HepG2 (cell line): ENCODE measurements at regions not wholly inside any gene's neighbourhood (a gene's known extent, or its start where the extent isn't known, plus 50 kb on each side); places are given as distances from the start of the nearest gene placed in this dataset.
A peak's percentile ranks its signal among the peaks of the same experiment; 100 is the strongest.

ENCODE experiments used
- ATAC-seq: fragments of 200-7000 bp; cut with Tn5 transposase; 3 replicates; pipeline ENCODE4 v1.9.1; 2020; ENCODE audit warnings: mild to moderate bottlenecking, moderate library complexity
- BruUV-seq: library from RNA; stranded (reverse); fragments of 400-500 nt; replicated peaks from 2 replicates; lab custom pipeline; 2021; lab: Mats Ljungman, UMichigan
- CTCF ChIA-PET: fragments of 300-600 bp; formaldehyde crosslinking; extraction: SDS; loops from one replicate; lab custom pipeline; 2021; ENCODE audit warnings: low total read pairs, inconsistent platforms, low intra/inter-chr PET ratio; lab: Yijun Ruan, JAX
- POLR2A ChIA-PET: fragments of 350-600 bp; sonication (Branson Sonifier 250); formaldehyde crosslinking; loops from one replicate; lab custom pipeline; 2020; ENCODE audit warnings: antibody characterized with exemption, inconsistent platforms; lab: Yijun Ruan, JAX
- DNase-seq: peaks from one replicate; pipeline ENCODE4 v3.0.0-alpha.2; 2015; ENCODE audit warnings: low spot score
- FAIRE-seq: peaks from 3 replicates; lab custom pipeline; 2011; peaks lifted over from hg19 to GRCh38; lab: Jason Lieb, UNC
- H2AFZ ChIP-seq: one replicate; pipeline ENCODE4 v1.6.1; 2011; ENCODE audit warnings: low read length, inconsistent platforms
- H3K27ac ChIP-seq: fragments of 300-600 bp; 3 replicates; pipeline ENCODE4 v1.8.0; 2011; ENCODE audit warnings: mixed run types, mild to moderate bottlenecking, mixed read lengths, low read length, inconsistent platforms; ENCODE audit not compliant: insufficient read depth; ENCODE audit errors: extremely low read length
- H3K27me3 ChIP-seq, 2 experiments: fragments of 200-600 bp in 1 of 2; 2 replicates in 1 of 2; 3 replicates in 1 of 2; pipeline versions ENCODE4 v1.6.0 to v1.8.0; 2011; ENCODE audit warnings: low read length in 2 of 2, mild to moderate bottlenecking in 2 of 2, moderate library complexity in 2 of 2, inconsistent platforms in 1 of 2; ENCODE audit not compliant: insufficient read depth in 2 of 2, control insufficient read depth in 1 of 2
- H3K36me3 ChIP-seq, 2 experiments: fragments of 200-600 bp in 1 of 2; replicated peaks in 1 of 2; 2 replicates in 1 of 2; 3 replicates in 1 of 2; pipeline versions ENCODE4 v1.5.1 to v1.8.0; 2011; ENCODE audit warnings: low read length in 2 of 2, inconsistent platforms in 1 of 2; ENCODE audit not compliant: insufficient read depth in 2 of 2, control insufficient read depth in 1 of 2
- H3K4me1 ChIP-seq: 2 replicates; pipeline ENCODE4 v1.5.1; 2012; ENCODE audit warnings: low read length, inconsistent platforms; ENCODE audit not compliant: insufficient read depth
- H3K4me2 ChIP-seq: 2 replicates; pipeline ENCODE4 v1.6.0; 2011; ENCODE audit warnings: low read depth, low read length, inconsistent platforms
- H3K4me3 ChIP-seq, 3 experiments: fragments of 200-600 bp in 1 of 3; sonication (generic), shearing (Covaris generic) in 1 of 3; replicated peaks in 1 of 3; 2 replicates each; pipeline ENCODE4 v1.5.1; 2011 to 2016; ENCODE audit warnings: low read length in 3 of 3, inconsistent platforms in 2 of 3, low read depth in 2 of 3, mild to moderate bottlenecking in 2 of 3, control low read depth in 1 of 3, mixed read lengths in 1 of 3; ENCODE audit not compliant: insufficient read depth in 1 of 3
- H3K79me2 ChIP-seq: one replicate; pipeline ENCODE4 v1.6.1; 2011; ENCODE audit warnings: low read length, inconsistent platforms; ENCODE audit not compliant: insufficient read depth
- H3K9ac ChIP-seq: 2 replicates; pipeline ENCODE4 v1.6.0; 2011; ENCODE audit warnings: mild to moderate bottlenecking, low read depth, low read length, inconsistent platforms; ENCODE audit not compliant: insufficient read depth
- H3K9me3 ChIP-seq: 2 replicates; pipeline ENCODE4 v1.5.1; 2012; ENCODE audit warnings: mild to moderate bottlenecking, low read length
- H4K20me1 ChIP-seq: 2 replicates; pipeline ENCODE4 v1.6.0; 2011; ENCODE audit warnings: inconsistent platforms, mild to moderate bottlenecking, low read length, moderate library complexity; ENCODE audit not compliant: insufficient read depth
- CENPT ChIP-seq: sonication (generic); formaldehyde crosslinking; IDR thresholded peaks from 2 replicates; pipeline ENCODE4 v1.8.0; 2022; ENCODE audit warnings: low read depth, mild to moderate bottlenecking, moderate library complexity, missing genetic modification reagents
- CHD4 ChIP-seq: fragments of 200-600 bp; sonication (generic); IDR thresholded peaks from 2 replicates; pipeline ENCODE4 v1.7.0; 2017; ENCODE audit warnings: mild to moderate bottlenecking, low read length, borderline replicate concordance
- KDM2A ChIP-seq: sonication (generic); formaldehyde crosslinking; IDR thresholded peaks from 2 replicates; pipeline ENCODE4 v1.4.0; 2020; ENCODE audit warnings: low read depth, missing genetic modification reagents, borderline replicate concordance
- KLF15 ChIP-seq: sonication (generic); formaldehyde crosslinking; IDR thresholded peaks from 2 replicates; pipeline ENCODE4 v1.8.1; 2023; ENCODE audit warnings: borderline replicate concordance, mild to moderate bottlenecking, inconsistent platforms, missing genetic modification reagents, mixed read lengths
- MAFK ChIP-seq, 2 experiments: IDR thresholded peaks in 1 of 2; conservative IDR thresholded peaks in 1 of 2; 2 replicates each; pipeline ENCODE4 v1.6.1; 2011; ENCODE audit warnings: improper control_type of control experiment in 2 of 2, low read length in 2 of 2
- PAX8 ChIP-seq: sonication (generic); formaldehyde crosslinking; IDR thresholded peaks from 2 replicates; pipeline ENCODE4 v1.8.0; 2022; ENCODE audit warnings: mild to moderate bottlenecking, missing genetic modification reagents, borderline replicate concordance
- POLR2G ChIP-seq: fragments of 200-400 bp; formaldehyde crosslinking; IDR thresholded peaks from 2 replicates; pipeline ENCODE4 v1.6.1; 2018; ENCODE audit warnings: mild to moderate bottlenecking, low read depth, low read length, moderate library complexity
- REXO4 ChIP-seq: sonication (generic); formaldehyde crosslinking; IDR thresholded peaks from 2 replicates; pipeline ENCODE4 v1.8.0; 2022; ENCODE audit warnings: missing genetic modification reagents, mild to moderate bottlenecking, borderline replicate concordance
- TAF15 ChIP-seq: fragments of 200-400 bp; formaldehyde crosslinking; IDR thresholded peaks from one replicate; pipeline ENCODE4 v1.6.1; 2018; ENCODE audit warnings: mild to moderate bottlenecking, low read depth, low read length; ENCODE audit not compliant: poor library complexity, severe bottlenecking
- ZBTB25 ChIP-seq: IDR thresholded peaks from 2 replicates; pipeline ENCODE4 v1.6.1; 2018; ENCODE audit warnings: missing genetic modification reagents
- ZNF563 ChIP-seq: sonication (generic); formaldehyde crosslinking; IDR thresholded peaks from 2 replicates; pipeline ENCODE4 v1.8.0; 2022; ENCODE audit warnings: mild to moderate bottlenecking, moderate library complexity, missing genetic modification reagents
- ZNF772 ChIP-seq: sonication (generic); formaldehyde crosslinking; IDR thresholded peaks from 2 replicates; pipeline ENCODE4 v1.5.0; 2020; ENCODE audit warnings: mild to moderate bottlenecking, missing genetic modification reagents
- ZNF776 ChIP-seq: sonication (generic); formaldehyde crosslinking; IDR thresholded peaks from 2 replicates; pipeline ENCODE4 v1.4.0; 2020; ENCODE audit warnings: mild to moderate bottlenecking, missing genetic modification reagents
- WGBS: methylation state at CpG from one replicate; pipeline ENCODE4 v1.1.6; 2017; ENCODE audit warnings: low lambda C conversion rate; 5-methylcytosine and 5-hydroxymethylcytosine counted together
- in situ Hi-C: cut with HindIII; loops from 2 replicates; pipeline ENCODE4 v1.10.0; 2017; ENCODE audit warnings: low pct_unique_long_range_greater_than_20kb; ENCODE audit not compliant: extremely low pct_ligation_motif_present
- intact Hi-C: fragments of 100-400 bp; cut with micrococcal nuclease; formaldehyde crosslinking; loops from one replicate; pipeline ENCODE4 v1.10.0; 2022; ENCODE audit not compliant: unreplicated experiment
- TF ChIP-seq, protein P1 (sequence below): sonication (generic); formaldehyde crosslinking; IDR thresholded peaks from 2 replicates; pipeline ENCODE4 v1.8.0; 2022; ENCODE audit warnings: mild to moderate bottlenecking, missing genetic modification reagents, moderate library complexity
- TF ChIP-seq, protein P2 (sequence below): sonication (generic); formaldehyde crosslinking; IDR thresholded peaks from 2 replicates; pipeline ENCODE4 v1.8.0; 2023; ENCODE audit warnings: mild to moderate bottlenecking, missing genetic modification reagents

GRCh38 chr12:114275932-114276785 is 129.8 kb downstream of the TBX5 start:
- H3K4me1 ChIP-seq, result no peaks in the 10 kb centered on the region
- intact Hi-C loops, result no loop called here
- POLR2A ChIA-PET, result no interaction called here
- TF ChIP-seq MAFK (conservative IDR thresholded peaks at IDR 0.05 in 1 of 2, IDR thresholded peaks at IDR 0.05 in 1 of 2; ENCODE audit: low read length in 2 of 2), result peak; percentile 2 to 47; a peak in 2 of 4 replicates
- no peak for TF ChIP-seq PAX8 (CRISPR knock-in tag)
- TF ChIP-seq, all 625 proteins: peak for 1
- Histone ChIP-seq H3K4me3 (no peak overlapping the region), H3K9me3 (no peaks in the 10 kb centered on the region), H2AFZ (no peak overlapping the region), H3K27me3 (no peaks in the 10 kb centered on the region), H3K79me2 (no peaks in the 10 kb centered on the region), H3K9ac (no peak overlapping the region), H3K4me2 (no peak overlapping the region), H3K27ac (no peak overlapping the region), H3K36me3 (no peaks in the 10 kb centered on the region), H4K20me1 (no peaks in the 10 kb centered on the region)
- FAIRE-seq (no peak), DNase-seq (no peak), ATAC-seq (no peak)
- CTCF ChIA-PET, result no interaction called here
- WGBS, result under 1% methylated on average over 3 of the region's 3 CpGs
- in situ Hi-C loops, result no loop called here
- no TSS peak for BruUV-seq

DNA sequence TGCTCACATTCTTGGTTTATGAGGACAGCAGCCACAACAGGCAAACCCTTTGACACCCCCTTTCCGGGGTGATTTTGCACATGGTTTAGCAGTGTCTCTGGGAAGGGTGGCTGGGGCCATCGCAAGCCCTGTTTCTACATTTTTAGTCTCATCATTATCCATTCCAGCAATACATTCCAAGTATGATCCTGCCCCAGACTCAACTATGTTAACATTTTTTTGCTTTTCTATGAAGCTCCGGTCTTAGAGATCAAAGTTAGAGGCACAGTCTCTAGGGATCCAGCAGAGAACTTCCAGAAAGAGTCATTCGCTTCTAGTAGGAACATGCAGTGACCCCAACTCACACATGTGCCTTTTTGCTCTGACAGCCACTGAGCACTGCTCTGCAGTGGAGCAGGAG is 130.9 kb downstream of the TBX5 start:
- ATAC-seq (no peak), FAIRE-seq (no peak), DNase-seq (no peak)
- H3K27ac ChIP-seq, result no peak overlapping the region
- H2AFZ ChIP-seq, result no peak overlapping the region
- no peaks in the 10 kb centered on the region for H3K9me3 ChIP-seq
- in situ Hi-C loops, result no loop called here
- BruUV-seq, result no TSS peak
- WGBS, result 59% methylated on average over 4 of the region's 4 CpGs
- H3K27me3 ChIP-seq, result no peaks in the 10 kb centered on the region
- H3K36me3 ChIP-seq, result no peaks in the 10 kb centered on the region
- H3K4me1 ChIP-seq, result no peaks in the 10 kb centered on the region
- CTCF ChIA-PET, result no interaction called here
- intact Hi-C loops, result no loop called here
- no peak overlapping the region for H3K4me3 ChIP-seq
- H3K4me2 ChIP-seq, result no peak overlapping the region
- H4K20me1 ChIP-seq, result no peaks in the 10 kb centered on the region
- no peak overlapping the region for H3K9ac ChIP-seq
- no peaks in the 10 kb centered on the region for H3K79me2 ChIP-seq
- POLR2A ChIA-PET, result no interaction called here
- no peak for TF ChIP-seq CENPT
- no peak for TF ChIP-seq KDM2A (CRISPR knock-in tag)
- TF ChIP-seq, protein P1, sequence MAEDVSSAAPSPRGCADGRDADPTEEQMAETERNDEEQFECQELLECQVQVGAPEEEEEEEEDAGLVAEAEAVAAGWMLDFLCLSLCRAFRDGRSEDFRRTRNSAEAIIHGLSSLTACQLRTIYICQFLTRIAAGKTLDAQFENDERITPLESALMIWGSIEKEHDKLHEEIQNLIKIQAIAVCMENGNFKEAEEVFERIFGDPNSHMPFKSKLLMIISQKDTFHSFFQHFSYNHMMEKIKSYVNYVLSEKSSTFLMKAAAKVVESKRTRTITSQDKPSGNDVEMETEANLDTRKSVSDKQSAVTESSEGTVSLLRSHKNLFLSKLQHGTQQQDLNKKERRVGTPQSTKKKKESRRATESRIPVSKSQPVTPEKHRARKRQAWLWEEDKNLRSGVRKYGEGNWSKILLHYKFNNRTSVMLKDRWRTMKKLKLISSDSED (CRISPR knock-in tag), result no peak
- TF ChIP-seq, protein P2, sequence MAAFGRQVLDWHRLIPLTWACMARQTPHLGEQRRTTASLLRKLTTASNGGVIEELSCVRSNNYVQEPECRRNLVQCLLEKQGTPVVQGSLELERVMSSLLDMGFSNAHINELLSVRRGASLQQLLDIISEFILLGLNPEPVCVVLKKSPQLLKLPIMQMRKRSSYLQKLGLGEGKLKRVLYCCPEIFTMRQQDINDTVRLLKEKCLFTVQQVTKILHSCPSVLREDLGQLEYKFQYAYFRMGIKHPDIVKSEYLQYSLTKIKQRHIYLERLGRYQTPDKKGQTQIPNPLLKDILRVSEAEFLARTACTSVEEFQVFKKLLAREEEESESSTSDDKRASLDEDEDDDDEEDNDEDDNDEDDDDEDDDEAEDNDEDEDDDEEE (CRISPR knock-in tag), result no peak
- no peak for TF ChIP-seq POLR2G
- no peak for TF ChIP-seq CHD4
- no peak for TF ChIP-seq REXO4 (CRISPR knock-in tag)
- TF ChIP-seq ZBTB25 (CRISPR knock-in tag), result no peak
- TF ChIP-seq ZNF772, result no peak
- no peak for TF ChIP-seq ZNF563
- no peak for TF ChIP-seq KLF15
- no peak for TF ChIP-seq ZNF776 (CRISPR knock-in tag)
- no peak for TF ChIP-seq TAF15
